Natural killer cell treated with Interleukin-12 subunit alpha and Interleukin-12 subunit beta and Interleukin-15 and Interleukin-18, amount 100 ng/mL, for 72 hours (primary cell): ENCODE measurements at regions not wholly inside any gene's neighbourhood (a gene's known extent, or its start where the extent isn't known, plus 50 kb on each side); places are given as distances from the start of the nearest gene placed in this dataset.
"Not testable (repeated sequence)": the region's sequence is repeated elsewhere in the genome, so short reads cannot be mapped to it uniquely, and the experiment has no call there.

Experiments used
- ATAC-seq, 2 donors: fragments of 150-1000 bp; cut with Tn5 transposase in 1 of 2; sonication (Bioruptor Pico), chemical (Tn5 transposase) in 1 of 2; 2 replicates each; pipeline ENCODE4 v1.10.0; 2021
- DNase-seq: peaks from one replicate; pipeline ENCODE4 v3.0.0; 2022; ENCODE audit warnings: low spot score
- H3K27ac Mint-ChIP-seq, 2 donors: 1 replicate in 1 of 2; 2 replicates in 1 of 2; pipeline ENCODE4 v1.8.0; 2022; ENCODE audit warnings: mixed read lengths in 2 of 2, mild to moderate bottlenecking in 1 of 2, moderate library complexity in 1 of 2
- H3K27me3 Mint-ChIP-seq, 2 donors: 1 replicate in 1 of 2; 2 replicates in 1 of 2; pipeline ENCODE4 v1.8.0; 2022; ENCODE audit warnings: mixed read lengths in 2 of 2
- H3K36me3 Mint-ChIP-seq: one replicate; pipeline ENCODE4 v1.8.0; 2022; ENCODE audit warnings: mixed read lengths
- H3K4me1 Mint-ChIP-seq, 2 donors: 1 replicate in 1 of 2; 2 replicates in 1 of 2; pipeline ENCODE4 v1.8.0; 2022; ENCODE audit warnings: low read depth in 2 of 2, mixed read lengths in 2 of 2, mild to moderate bottlenecking in 1 of 2
- H3K4me3 Mint-ChIP-seq: one replicate; pipeline ENCODE4 v1.8.0; 2022; ENCODE audit warnings: mixed read lengths
- H3K9me3 Mint-ChIP-seq: 2 replicates; pipeline ENCODE4 v1.8.0; 2022; ENCODE audit warnings: mixed read lengths

- H3K4me3 Mint-ChIP-seq, H3K4me1 Mint-ChIP-seq, DNase-seq, H3K36me3 Mint-ChIP-seq, H3K27ac Mint-ChIP-seq, H3K27me3 Mint-ChIP-seq, H3K9me3 Mint-ChIP-seq, ATAC-seq: not testable (repeated sequence)
Measured at GRCh38 chr3:125682610-125683009, 87.3 kb upstream of the OSBPL11 start.

GRCh38 chr3:125683067-125683829 lies 88.0 kb upstream of the OSBPL11 start:
- no peak overlapping the region for H3K27ac Mint-ChIP-seq
- H3K4me1 Mint-ChIP-seq = no peaks in the 10 kb centered on the region
- no peaks in the 10 kb centered on the region for H3K36me3 Mint-ChIP-seq
- no peak for DNase-seq
- ATAC-seq = no peak
- no peak overlapping the region for H3K4me3 Mint-ChIP-seq
- H3K9me3 Mint-ChIP-seq = no peaks in the 10 kb centered on the region
- peaks cover 6% of the 10 kb centered on the region in 2 donors for H3K27me3 Mint-ChIP-seq

DNA sequence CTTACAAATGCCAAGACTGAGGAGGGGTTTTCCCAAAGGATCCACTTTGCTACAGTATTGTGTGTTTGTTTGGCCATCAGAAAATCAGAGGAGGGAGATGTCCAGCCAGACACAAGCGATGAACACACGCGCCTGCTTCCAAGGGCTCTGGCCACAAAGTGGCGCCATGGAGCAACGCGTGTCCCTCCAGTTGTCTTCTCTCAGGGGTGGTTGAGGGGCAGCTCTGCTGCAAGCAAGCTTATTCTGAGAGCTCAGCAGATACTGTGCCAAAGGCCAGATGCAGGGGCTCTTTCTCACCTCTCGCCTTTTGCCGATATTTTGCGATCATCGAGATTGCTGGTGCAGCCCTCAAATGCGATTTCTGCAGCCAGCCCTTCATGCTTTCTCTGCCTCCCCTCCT lies 88.9 kb upstream of the OSBPL11 start:
- no peak overlapping the region for H3K4me3 Mint-ChIP-seq
- H3K27ac Mint-ChIP-seq = no peak overlapping the region
- DNase-seq (no peak), ATAC-seq (no peak)
- no peaks in the 10 kb centered on the region for H3K36me3 Mint-ChIP-seq
- H3K4me1 Mint-ChIP-seq = no peaks in the 10 kb centered on the region
- H3K27me3 Mint-ChIP-seq = peaks cover 6% of the 10 kb centered on the region in 2 donors
- H3K9me3 Mint-ChIP-seq = no peaks in the 10 kb centered on the region

GRCh38 chr3:125685741-125686140 lies 90.4 kb upstream of the OSBPL11 start:
- not testable (repeated sequence) for H3K9me3 Mint-ChIP-seq, H3K27me3 Mint-ChIP-seq, H3K36me3 Mint-ChIP-seq, DNase-seq, H3K4me1 Mint-ChIP-seq, H3K4me3 Mint-ChIP-seq, H3K27ac Mint-ChIP-seq, ATAC-seq

DNA sequence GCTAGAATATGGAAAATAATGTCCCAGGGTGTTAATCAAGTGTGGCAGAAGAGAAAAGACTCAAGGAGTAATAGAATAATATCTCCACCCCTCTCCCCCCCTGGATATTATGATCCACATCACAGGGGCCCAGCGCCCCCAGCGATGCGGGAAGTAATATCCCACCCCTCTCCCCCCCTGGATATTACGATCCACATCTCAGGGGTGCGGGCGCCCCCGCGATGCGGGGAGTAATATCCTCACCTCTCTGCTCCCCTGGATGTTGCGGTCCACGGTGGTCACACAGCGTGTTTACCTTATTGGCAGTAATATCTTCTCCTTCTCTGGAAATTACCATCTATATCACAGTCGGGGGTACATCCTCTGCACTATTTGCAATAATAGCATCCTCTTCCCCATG lies 97.1 kb upstream of the OSBPL11 start:
- ATAC-seq = no peak
- no peak overlapping the region for H3K27ac Mint-ChIP-seq
- no peak for DNase-seq
- H3K4me1 Mint-ChIP-seq = no peaks in the 10 kb centered on the region
- H3K4me3 Mint-ChIP-seq = no peak overlapping the region
- no peaks in the 10 kb centered on the region for H3K27me3 Mint-ChIP-seq
- no peaks in the 10 kb centered on the region for H3K36me3 Mint-ChIP-seq
- H3K9me3 Mint-ChIP-seq = no peaks in the 10 kb centered on the region

DNA sequence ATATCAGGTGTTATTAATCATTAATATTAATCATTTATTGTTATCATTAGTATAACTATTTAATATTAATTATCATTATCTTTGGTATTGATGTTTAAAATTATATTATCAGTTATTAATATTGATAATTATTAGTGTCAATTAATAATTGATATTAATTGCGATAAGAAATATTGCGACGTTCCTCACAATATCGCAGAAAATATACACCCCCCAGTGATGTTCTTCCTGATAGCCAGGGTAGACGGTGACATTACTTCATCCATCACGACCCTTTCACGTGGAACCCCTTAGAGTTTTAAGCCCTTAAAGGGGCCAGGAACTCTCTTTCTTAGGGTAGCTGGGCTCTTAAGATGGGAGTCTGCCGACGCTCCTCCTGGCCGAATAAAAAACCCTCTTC lies 98.6 kb upstream of the OSBPL11 start:
- Mint-ChIP-seq H3K36me3 (no peaks in the 10 kb centered on the region), H3K27me3 (no peaks in the 10 kb centered on the region), H3K4me3 (no peak overlapping the region), H3K27ac (no peak overlapping the region), H3K4me1 (peaks cover 0 to 4% of the 10 kb centered on the region in 2 donors), H3K9me3 (no peaks in the 10 kb centered on the region)
- DNase-seq (no peak), ATAC-seq (no peak)

GRCh38 chr3:125694761-125695294 lies 99.5 kb upstream of the OSBPL11 start:
- DNase-seq = no peak
- Mint-ChIP-seq H3K4me3 (no peak overlapping the region), H3K27ac (no peak overlapping the region), H3K9me3 (no peaks in the 10 kb centered on the region), H3K27me3 (no peaks in the 10 kb centered on the region), H3K4me1 (peaks cover 0 to 4% of the 10 kb centered on the region in 2 donors), H3K36me3 (no peaks in the 10 kb centered on the region)
- ATAC-seq = no peak

- no peaks in the 10 kb centered on the region for H3K36me3 Mint-ChIP-seq
- no peak overlapping the region for H3K4me3 Mint-ChIP-seq
- DNase-seq (no peak), ATAC-seq (no peak)
- peaks cover 0 to 4% of the 10 kb centered on the region in 2 donors for H3K4me1 Mint-ChIP-seq
- H3K27ac Mint-ChIP-seq = no peak overlapping the region
- no peaks in the 10 kb centered on the region for H3K9me3 Mint-ChIP-seq
- no peaks in the 10 kb centered on the region for H3K27me3 Mint-ChIP-seq
Measured at GRCh38 chr3:125695688-125696087, 100.4 kb upstream of the OSBPL11 start.

GRCh38 chr3:125697126-125697525 lies 101.8 kb upstream of the OSBPL11 start:
- H3K9me3 Mint-ChIP-seq, H3K27ac Mint-ChIP-seq, H3K27me3 Mint-ChIP-seq, ATAC-seq, DNase-seq, H3K4me3 Mint-ChIP-seq, H3K36me3 Mint-ChIP-seq, H3K4me1 Mint-ChIP-seq: not testable (repeated sequence)

DNA sequence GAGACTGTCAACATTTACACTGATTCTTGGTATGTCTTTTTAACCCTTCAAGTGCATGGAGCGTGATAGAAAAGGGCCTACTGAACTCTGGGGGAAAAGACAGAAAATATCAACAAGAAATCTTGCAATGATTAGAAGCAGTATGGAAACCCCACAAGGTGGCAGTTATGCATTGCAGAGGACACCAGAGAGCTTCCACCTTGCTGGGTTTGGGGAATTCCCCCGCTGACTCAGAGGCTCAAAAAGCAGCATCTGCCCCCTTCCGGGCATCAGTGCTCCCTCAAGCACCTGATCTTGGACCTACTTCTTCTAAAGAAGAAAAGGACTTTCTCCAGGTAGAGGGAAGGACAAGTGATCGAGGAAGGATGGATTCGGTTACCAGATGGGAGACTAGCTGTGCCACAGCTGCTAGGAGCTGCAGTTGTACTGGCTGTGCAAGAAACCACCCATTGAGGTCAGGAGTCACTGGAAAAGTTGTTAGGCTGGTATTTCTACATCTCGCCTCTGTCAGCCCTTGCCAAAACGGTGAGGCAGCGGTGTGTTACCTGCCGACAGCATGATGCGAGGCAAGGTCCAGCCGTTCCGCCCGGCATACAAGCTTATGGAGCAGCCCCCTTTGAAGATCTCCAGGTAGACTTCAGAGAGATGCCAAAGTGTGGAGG lies 102.8 kb upstream of the OSBPL11 start:
- not testable (repeated sequence) for H3K9me3 Mint-ChIP-seq, H3K27ac Mint-ChIP-seq, H3K36me3 Mint-ChIP-seq, H3K4me3 Mint-ChIP-seq, ATAC-seq, H3K27me3 Mint-ChIP-seq, DNase-seq, H3K4me1 Mint-ChIP-seq

DNA sequence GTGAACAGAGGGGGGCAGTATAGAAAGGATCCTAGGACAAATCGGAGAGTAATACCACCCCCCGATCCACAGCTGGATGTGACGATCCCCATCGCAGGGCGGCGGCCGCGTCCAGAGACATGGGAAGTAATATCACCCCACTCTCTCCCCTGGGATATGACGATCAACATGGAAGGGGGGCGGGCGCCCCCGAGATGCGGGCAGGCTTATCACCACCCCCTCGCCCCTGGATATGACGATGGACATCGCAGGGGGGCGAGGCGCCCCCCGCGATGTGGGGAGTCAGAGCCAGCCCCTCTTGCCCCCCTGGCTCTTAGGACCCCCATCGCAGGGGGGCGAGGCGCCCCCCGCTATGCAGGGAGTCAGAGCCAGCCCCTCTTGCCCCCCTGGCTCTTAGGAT lies 120.4 kb upstream of the OSBPL11 start:
- peak in 1 of 2 donors; percentile 36 for ATAC-seq
- no peaks in the 10 kb centered on the region for H3K36me3 Mint-ChIP-seq
- H3K27ac Mint-ChIP-seq = no peak overlapping the region

GRCh38 chr3:125732151-125732550 lies 136.9 kb upstream of the OSBPL11 start:
- not testable (repeated sequence) for H3K9me3 Mint-ChIP-seq, ATAC-seq, H3K27ac Mint-ChIP-seq, H3K36me3 Mint-ChIP-seq, H3K4me3 Mint-ChIP-seq, DNase-seq, H3K4me1 Mint-ChIP-seq
- H3K27me3 Mint-ChIP-seq = peaks cover 8 to 11% of the 10 kb centered on the region in 2 donors

More for the DNA sequence above, 120.4 kb upstream of the OSBPL11 start:
- no peaks in the 10 kb centered on the region for H3K9me3 Mint-ChIP-seq
- no peak for DNase-seq
- H3K4me3 Mint-ChIP-seq = no peak overlapping the region
- no peaks in the 10 kb centered on the region for H3K4me1 Mint-ChIP-seq
- peaks cover 0 to 5% of the 10 kb centered on the region in 2 donors for H3K27me3 Mint-ChIP-seq

DNA sequence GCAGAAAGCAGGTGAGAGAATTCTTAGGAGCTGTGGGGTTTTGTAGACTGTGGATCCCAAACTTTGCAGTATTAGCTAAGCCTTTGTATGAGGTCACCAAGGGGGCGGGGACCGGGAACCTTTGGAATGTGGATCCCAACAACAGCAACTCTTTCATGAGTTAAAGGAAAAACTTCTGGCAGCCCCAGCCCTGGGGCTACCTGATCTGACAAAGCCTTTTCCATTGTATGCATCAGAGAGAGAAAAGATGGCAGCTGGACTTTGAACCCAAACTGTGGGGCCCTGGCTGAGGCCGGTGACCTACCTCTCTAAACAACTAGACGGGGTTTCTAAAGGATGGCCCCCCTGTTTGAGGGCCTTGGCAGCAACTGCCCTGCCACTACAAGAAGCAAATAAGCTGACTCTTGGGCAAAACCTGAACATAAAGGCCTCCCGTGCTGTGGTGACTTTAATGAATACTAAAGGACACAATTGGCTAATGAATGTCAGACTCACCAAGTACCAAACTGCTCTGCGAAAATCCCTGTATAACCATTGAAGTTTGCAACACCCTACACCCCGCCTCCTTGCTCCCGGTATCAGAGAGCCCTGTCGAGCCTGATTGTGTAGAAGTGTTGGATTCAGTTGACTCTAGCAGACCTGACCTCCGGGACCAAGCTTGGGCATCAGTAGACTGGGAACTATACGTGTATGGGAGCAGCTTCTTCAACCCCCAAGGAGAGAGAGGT lies 146.9 kb upstream of the OSBPL11 start:
- H3K4me3 Mint-ChIP-seq, H3K9me3 Mint-ChIP-seq, H3K4me1 Mint-ChIP-seq, ATAC-seq, H3K36me3 Mint-ChIP-seq, DNase-seq, H3K27me3 Mint-ChIP-seq, H3K27ac Mint-ChIP-seq: not testable (repeated sequence)

DNA sequence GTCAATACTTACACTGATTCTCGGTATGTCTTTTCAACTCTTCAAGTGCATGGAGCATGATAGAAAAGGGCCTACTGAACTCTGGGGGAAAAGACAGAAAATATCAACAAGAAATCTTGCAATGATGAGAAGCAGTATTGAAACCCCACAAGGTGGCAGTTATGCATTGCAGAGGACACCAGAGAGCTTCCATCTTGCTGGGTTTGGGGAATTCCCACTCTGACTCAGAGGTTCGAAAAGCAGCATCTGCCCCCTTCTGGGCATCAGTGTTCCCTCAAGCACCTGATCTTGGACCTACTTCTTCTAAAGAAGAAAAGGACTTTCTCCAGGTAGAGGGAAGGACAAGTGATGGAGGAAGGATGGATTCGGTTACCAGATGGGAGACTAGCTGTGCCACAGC lies 147.5 kb upstream of the OSBPL11 start:
- H3K4me3 Mint-ChIP-seq, H3K27ac Mint-ChIP-seq, H3K27me3 Mint-ChIP-seq, H3K9me3 Mint-ChIP-seq, ATAC-seq, H3K36me3 Mint-ChIP-seq, DNase-seq, H3K4me1 Mint-ChIP-seq: not testable (repeated sequence)
